Ovary (tissue), 3 donors: ENCODE measurements at regions not wholly inside any gene's neighbourhood (a gene's known extent, or its start where the extent isn't known, plus 50 kb on each side); places are given as distances from the start of the nearest gene placed in this dataset.

ENCODE experiments used
- EP300 ChIP-seq: sonication (generic); formaldehyde crosslinking; IDR thresholded peaks from one replicate; pipeline ENCODE4 v1.6.1; 2017; ENCODE audit warnings: antibody characterized with exemption
- TF ChIP-seq, protein P1 (sequence below), 3 donors: fragments of 450-650 bp in 2 of 3; fragments of 200-600 bp in 1 of 3; IDR thresholded peaks; one replicate each; pipeline versions ENCODE4 v1.5.1 to v1.8.0; 2016 to 2022; ENCODE audit warnings: antibody characterized with exemption in 3 of 3, mild to moderate bottlenecking in 1 of 3
- donor health status: DM: no; HTN: no; CAD: no.

DNA sequence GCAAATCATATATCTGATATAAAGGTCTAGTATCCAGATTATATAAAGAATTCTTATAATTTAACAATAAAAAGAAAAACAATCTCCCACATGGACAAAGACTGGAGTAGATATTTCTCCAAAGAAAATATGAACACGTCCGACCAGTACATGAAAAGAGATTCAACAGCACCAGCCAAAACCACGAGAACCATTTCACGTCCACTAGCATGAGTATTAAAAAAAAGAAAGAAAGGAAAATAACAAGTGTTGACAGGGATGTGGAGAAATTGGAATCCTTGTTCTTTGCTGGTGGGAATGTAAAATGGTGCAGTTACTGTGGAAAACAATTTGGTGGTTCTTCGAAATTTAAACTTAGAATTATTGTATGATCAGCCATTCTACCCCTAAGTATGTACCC lies 432.7 kb upstream of the TRIB2 start:
- no peak for TF ChIP-seq EP300
- TF ChIP-seq, protein P1, sequence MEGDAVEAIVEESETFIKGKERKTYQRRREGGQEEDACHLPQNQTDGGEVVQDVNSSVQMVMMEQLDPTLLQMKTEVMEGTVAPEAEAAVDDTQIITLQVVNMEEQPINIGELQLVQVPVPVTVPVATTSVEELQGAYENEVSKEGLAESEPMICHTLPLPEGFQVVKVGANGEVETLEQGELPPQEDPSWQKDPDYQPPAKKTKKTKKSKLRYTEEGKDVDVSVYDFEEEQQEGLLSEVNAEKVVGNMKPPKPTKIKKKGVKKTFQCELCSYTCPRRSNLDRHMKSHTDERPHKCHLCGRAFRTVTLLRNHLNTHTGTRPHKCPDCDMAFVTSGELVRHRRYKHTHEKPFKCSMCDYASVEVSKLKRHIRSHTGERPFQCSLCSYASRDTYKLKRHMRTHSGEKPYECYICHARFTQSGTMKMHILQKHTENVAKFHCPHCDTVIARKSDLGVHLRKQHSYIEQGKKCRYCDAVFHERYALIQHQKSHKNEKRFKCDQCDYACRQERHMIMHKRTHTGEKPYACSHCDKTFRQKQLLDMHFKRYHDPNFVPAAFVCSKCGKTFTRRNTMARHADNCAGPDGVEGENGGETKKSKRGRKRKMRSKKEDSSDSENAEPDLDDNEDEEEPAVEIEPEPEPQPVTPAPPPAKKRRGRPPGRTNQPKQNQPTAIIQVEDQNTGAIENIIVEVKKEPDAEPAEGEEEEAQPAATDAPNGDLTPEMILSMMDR (IDR thresholded peaks at IDR 0.05): no peak
